ENCODE measurements at regions not wholly inside any gene's neighbourhood (a gene's known extent, or its start where the extent isn't known, plus 50 kb on each side); places are given as distances from the start of the nearest gene placed in this dataset.

DNA sequence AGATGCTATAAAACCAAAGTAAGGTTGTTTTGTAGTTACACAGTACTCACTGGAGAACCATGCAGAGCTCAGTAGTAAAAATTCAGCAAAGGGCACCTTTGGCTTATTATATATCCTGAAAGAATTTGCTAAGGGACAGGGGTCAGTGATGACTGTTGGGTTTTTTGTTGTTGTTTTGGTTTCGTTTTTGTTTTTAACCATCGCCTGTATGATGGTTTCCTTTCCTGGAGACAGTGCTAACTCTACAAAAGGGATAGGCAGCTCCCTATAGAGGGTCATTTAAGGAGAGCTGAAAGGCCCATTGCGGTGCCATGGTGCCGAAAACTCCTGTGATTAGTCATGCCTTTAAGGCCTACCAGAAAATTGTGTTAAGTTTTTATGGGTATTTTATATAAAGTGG lies 118.2 kb upstream of the GOLIM4 start:
- TF ChIP-seq, protein P1, sequence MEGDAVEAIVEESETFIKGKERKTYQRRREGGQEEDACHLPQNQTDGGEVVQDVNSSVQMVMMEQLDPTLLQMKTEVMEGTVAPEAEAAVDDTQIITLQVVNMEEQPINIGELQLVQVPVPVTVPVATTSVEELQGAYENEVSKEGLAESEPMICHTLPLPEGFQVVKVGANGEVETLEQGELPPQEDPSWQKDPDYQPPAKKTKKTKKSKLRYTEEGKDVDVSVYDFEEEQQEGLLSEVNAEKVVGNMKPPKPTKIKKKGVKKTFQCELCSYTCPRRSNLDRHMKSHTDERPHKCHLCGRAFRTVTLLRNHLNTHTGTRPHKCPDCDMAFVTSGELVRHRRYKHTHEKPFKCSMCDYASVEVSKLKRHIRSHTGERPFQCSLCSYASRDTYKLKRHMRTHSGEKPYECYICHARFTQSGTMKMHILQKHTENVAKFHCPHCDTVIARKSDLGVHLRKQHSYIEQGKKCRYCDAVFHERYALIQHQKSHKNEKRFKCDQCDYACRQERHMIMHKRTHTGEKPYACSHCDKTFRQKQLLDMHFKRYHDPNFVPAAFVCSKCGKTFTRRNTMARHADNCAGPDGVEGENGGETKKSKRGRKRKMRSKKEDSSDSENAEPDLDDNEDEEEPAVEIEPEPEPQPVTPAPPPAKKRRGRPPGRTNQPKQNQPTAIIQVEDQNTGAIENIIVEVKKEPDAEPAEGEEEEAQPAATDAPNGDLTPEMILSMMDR (IDR thresholded peaks at IDR 0.05) = no peak
- TF ChIP-seq POLR2A (IDR thresholded peaks at IDR 0.05) = no peak

Data from adrenal gland (tissue), 5 donors.